K562 (cell line): ENCODE measurements at regions not wholly inside any gene's neighbourhood (a gene's known extent, or its start where the extent isn't known, plus 50 kb on each side); places are given as distances from the start of the nearest gene placed in this dataset.

Experiments
- ATAC-seq: fragments of 200-7000 bp; cut with Tn5 transposase; 3 replicates; pipeline ENCODE4 v1.9.1; 2020; ENCODE audit warnings: moderate library complexity
- BruUV-seq: library from RNA; stranded (reverse); fragments of 400-500 nt; replicated peaks from 2 replicates; lab custom pipeline; 2021; lab: Mats Ljungman, UMichigan
- CTCF ChIA-PET: fragments of 300-600 bp; formaldehyde crosslinking; extraction: SDS; loops from one replicate; lab custom pipeline; 2021; ENCODE audit warnings: low intra/inter-chr PET ratio; lab: Yijun Ruan, JAX
- POLR2A ChIA-PET: fragments of 300-600, 350-650 bp; sonication (Branson Sonifier 250); formaldehyde crosslinking; extraction: SDS; loops from one replicate; lab custom pipeline; 2021; ENCODE audit warnings: antibody characterized with exemption, inconsistent platforms; lab: Yijun Ruan, JAX
- DNase-seq, 4 experiments: peaks; one replicate each; pipeline versions ENCODE4 v3.0.0 to v3.0.0-alpha.2; 2011 to 2018; ENCODE audit warnings: low spot score in 3 of 4, mixed read lengths in 3 of 4; ENCODE audit errors: extremely low read depth in 1 of 4
- FAIRE-seq: peaks from 2 replicates; lab custom pipeline; 2011; peaks lifted over from hg19 to GRCh38; lab: Jason Lieb, UNC
- H2AFZ ChIP-seq: 2 replicates; pipeline ENCODE4 v1.6.0; 2011; ENCODE audit warnings: low read depth, low read length, control low read depth, inconsistent platforms
- H3K27ac ChIP-seq: fragments of 200-600 bp; 3 replicates; pipeline ENCODE4 v1.8.0; 2011; ENCODE audit warnings: low read depth, mild to moderate bottlenecking, control low read depth, inconsistent platforms, low read length, moderate library complexity, mixed read lengths; ENCODE audit errors: extremely low read depth
- H3K27me3 ChIP-seq, 2 experiments: fragments of 300-600 bp in 1 of 2; 2 replicates in 1 of 2; 3 replicates in 1 of 2; pipeline versions ENCODE4 v1.6.0 to v1.8.0; 2011; ENCODE audit warnings: inconsistent platforms in 2 of 2, low read length in 2 of 2, mild to moderate bottlenecking in 1 of 2, mixed read lengths in 1 of 2, moderate library complexity in 1 of 2; ENCODE audit not compliant: control insufficient read depth in 2 of 2, insufficient read depth in 2 of 2
- H3K36me3 ChIP-seq: fragments of 300-600 bp; 3 replicates; pipeline ENCODE4 v1.8.0; 2011; ENCODE audit warnings: mild to moderate bottlenecking, low read length, inconsistent platforms; ENCODE audit not compliant: control insufficient read depth, insufficient read depth
- H3K4me1 ChIP-seq, 2 experiments: fragments of 200-600 bp in 1 of 2; replicated peaks in 1 of 2; 2 replicates in 1 of 2; 3 replicates in 1 of 2; pipeline versions ENCODE4 v1.5.1 to v1.8.0; 2011; ENCODE audit warnings: inconsistent platforms in 2 of 2, low read length in 2 of 2, mild to moderate bottlenecking in 1 of 2, mixed read lengths in 1 of 2, moderate library complexity in 1 of 2; ENCODE audit not compliant: control insufficient read depth in 2 of 2, insufficient read depth in 2 of 2
- H3K4me2 ChIP-seq: 2 replicates; pipeline ENCODE4 v1.6.1; 2011; ENCODE audit warnings: low read length, control low read depth, inconsistent platforms, mixed read lengths; ENCODE audit not compliant: insufficient read depth
- H3K4me3 ChIP-seq: fragments of 200-600 bp; sonication (generic), shearing (Covaris generic); 2 replicates; pipeline ENCODE4 v1.5.1; 2016; ENCODE audit warnings: control low read depth, inconsistent platforms
- H3K79me2 ChIP-seq: fragments of 200-600 bp; 3 replicates; pipeline ENCODE4 v1.8.0; 2011; ENCODE audit warnings: low read length, inconsistent platforms; ENCODE audit not compliant: control insufficient read depth, insufficient read depth
- H3K9ac ChIP-seq, 2 experiments: 2 replicates each; pipeline versions ENCODE4 v1.6.0 to v1.6.1; 2011; ENCODE audit warnings: low read depth in 2 of 2, low read length in 2 of 2, control low read depth in 1 of 2, inconsistent platforms in 1 of 2, mild to moderate bottlenecking in 1 of 2, mixed read lengths in 1 of 2; ENCODE audit not compliant: insufficient read depth in 1 of 2
- H3K9me1 ChIP-seq: one replicate; pipeline ENCODE4 v1.6.0; 2011; ENCODE audit warnings: inconsistent platforms, mild to moderate bottlenecking, low read length, moderate library complexity; ENCODE audit not compliant: control insufficient read depth, insufficient read depth
- H3K9me3 ChIP-seq: replicated peaks from 2 replicates; pipeline ENCODE4 v1.5.1; 2011; ENCODE audit warnings: low read depth, low read length, inconsistent platforms; ENCODE audit not compliant: control insufficient read depth, insufficient read depth
- H4K20me1 ChIP-seq: replicated peaks from 2 replicates; pipeline ENCODE4 v1.6.1; 2011; ENCODE audit warnings: low read length, inconsistent platforms, mixed read lengths; ENCODE audit not compliant: control insufficient read depth, insufficient read depth
- BRCA1 ChIP-seq, 2 experiments: fragments of 450-650 bp in 1 of 2; sonication (generic) in 1 of 2; formaldehyde crosslinking in 1 of 2; IDR thresholded peaks; 2 replicates each; pipeline versions ENCODE4 v1.5.0 to v1.6.1; 2017 to 2020; ENCODE audit warnings: mild to moderate bottlenecking in 1 of 2, missing genetic modification reagents in 1 of 2
- DNMT1 ChIP-seq: fragments of 450-650 bp; IDR thresholded peaks from 2 replicates; pipeline ENCODE4 v1.6.1; 2016; ENCODE audit warnings: antibody characterized with exemption, mild to moderate bottlenecking
- GABPB1 ChIP-seq: sonication (generic); formaldehyde crosslinking; IDR thresholded peaks from 2 replicates; pipeline ENCODE4 v1.8.0; 2022; ENCODE audit warnings: mild to moderate bottlenecking, missing genetic modification reagents
- MXI1 ChIP-seq: IDR thresholded peaks from 2 replicates; pipeline ENCODE4 v1.6.1; 2011; ENCODE audit warnings: low read depth, mild to moderate bottlenecking, improper control_type of control experiment, low read length
- PHB2 ChIP-seq: fragments of 450-650 bp; IDR thresholded peaks from 2 replicates; pipeline ENCODE4 v1.6.1; 2017; ENCODE audit warnings: low read depth
- POLR3A ChIP-seq: IDR thresholded peaks from 2 replicates; pipeline ENCODE4 v1.6.1; 2011; ENCODE audit warnings: borderline replicate concordance, mild to moderate bottlenecking, moderate library complexity; ENCODE audit not compliant: insufficient read length, insufficient read depth; ENCODE audit errors: extremely low read depth
- STAT5A ChIP-seq: IDR thresholded peaks from 2 replicates; pipeline ENCODE4 v1.6.1; 2012; ENCODE audit warnings: low read length, inconsistent platforms, borderline replicate concordance
- THRB ChIP-seq: fragments of 450-650 bp; formaldehyde crosslinking; conservative IDR thresholded peaks from 2 replicates; pipeline ENCODE4 v1.4.0; 2022; ENCODE audit warnings: mild to moderate bottlenecking, missing genetic modification characterization
- WGBS: fragments of 100-300 bp; shearing (Covaris generic); methylation state at CpG from one replicate; pipeline ENCODE4 v1.1.6; 2016; ENCODE audit warnings: low coverage, mixed read lengths; ENCODE audit not compliant: insufficient coverage; ENCODE audit errors: missing lambda C conversion rate; 5-methylcytosine and 5-hydroxymethylcytosine counted together
- in situ Hi-C: fragments of 300-500 bp; cut with MboI; formaldehyde crosslinking; loops from 4 replicates; pipeline ENCODE4 v1.15.0; 2018; ENCODE audit warnings: inconsistent platforms, mixed read lengths
- intact Hi-C: fragments of 100-400 bp; cut with micrococcal nuclease; formaldehyde crosslinking; loops from 2 replicates; pipeline ENCODE4 v1.14.2; 2022
- TF ChIP-seq, protein P1 (sequence below), 3 experiments: fragments of 200-800 bp in 1 of 3; fragments of 250-450 bp in 1 of 3; fragments of 450-650 bp in 1 of 3; sonication (Bioruptor Pico) in 1 of 3; sonication (Bioruptor generic) in 1 of 3; formaldehyde crosslinking in 1 of 3; IDR thresholded peaks; 2 replicates each; pipeline versions ENCODE4 v1.6.1 to v1.8.0; 2016 to 2022; ENCODE audit warnings: mild to moderate bottlenecking in 2 of 3, missing genetic modification characterization in 2 of 3, missing compliant biosample characterization in 1 of 3, moderate library complexity in 1 of 3
- TF ChIP-seq, protein P2 (sequence below): fragments of 250-450 bp; sonication (Bioruptor Pico); IDR thresholded peaks from 2 replicates; pipeline ENCODE4 v1.9.0; 2021; ENCODE audit warnings: mild to moderate bottlenecking

DNA sequence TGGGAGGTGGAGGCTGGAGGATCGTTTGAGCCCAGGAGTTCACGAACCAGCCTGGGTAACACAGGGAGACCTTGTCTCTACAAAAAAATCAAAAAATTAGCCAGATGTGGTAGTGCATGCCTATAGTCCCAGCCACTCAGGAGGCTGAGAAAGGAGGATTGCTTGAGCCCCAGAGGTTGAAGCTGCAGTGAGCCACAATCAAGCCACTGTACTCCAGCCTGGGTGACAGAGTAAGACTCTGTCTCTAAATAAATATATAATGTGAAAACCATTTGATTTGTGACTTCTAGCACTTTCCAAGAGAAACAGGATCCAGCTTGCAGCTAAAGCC lies 459.1 kb downstream of the SOX9 start:
- ChIA-PET POLR2A (no interaction called here), CTCF (no interaction called here)
- Histone ChIP-seq H3K36me3 (no peaks in the 10 kb centered on the region), H3K4me3 (no peak overlapping the region), H3K9ac (no peak overlapping the region), H3K4me1 (no peaks in the 10 kb centered on the region), H2AFZ (no peak overlapping the region), H3K9me3 (no peaks in the 10 kb centered on the region), H3K79me2 (no peaks in the 10 kb centered on the region), H3K4me2 (no peak overlapping the region), H4K20me1 (no peaks in the 10 kb centered on the region), H3K27ac (no peak overlapping the region), H3K27me3 (peaks cover 4 to 32% of the 10 kb centered on the region in 2 experiments; a peak in 4 of 5 replicates), H3K9me1 (no peaks in the 10 kb centered on the region)
- in situ Hi-C loops (no loop called here), intact Hi-C loops (no loop called here)
- no peak for DNase-seq
- ATAC-seq = no peak
- no peak for TF ChIP-seq DNMT1
- no peak for TF ChIP-seq PHB2
- no peak for TF ChIP-seq MXI1
- no TSS peak for BruUV-seq
- FAIRE-seq = no peak
- 0% methylated on average over 2 of the region's 2 CpGs for WGBS

GRCh38 chr17:72580321-72581127 lies 459.7 kb downstream of the SOX9 start:
- POLR2A ChIA-PET = no interaction called here
- no peaks in the 10 kb centered on the region for H3K4me1 ChIP-seq
- TF ChIP-seq GABPB1 (CRISPR knock-in tag) (no peak), THRB (no peak), BRCA1 (IDR thresholded peaks at IDR 0.05) (no peak), BRCA1 (CRISPR knock-in tag; IDR thresholded peaks at IDR 0.05) (no peak), STAT5A (no peak), POLR3A (no peak)
- TF ChIP-seq, protein P1, sequence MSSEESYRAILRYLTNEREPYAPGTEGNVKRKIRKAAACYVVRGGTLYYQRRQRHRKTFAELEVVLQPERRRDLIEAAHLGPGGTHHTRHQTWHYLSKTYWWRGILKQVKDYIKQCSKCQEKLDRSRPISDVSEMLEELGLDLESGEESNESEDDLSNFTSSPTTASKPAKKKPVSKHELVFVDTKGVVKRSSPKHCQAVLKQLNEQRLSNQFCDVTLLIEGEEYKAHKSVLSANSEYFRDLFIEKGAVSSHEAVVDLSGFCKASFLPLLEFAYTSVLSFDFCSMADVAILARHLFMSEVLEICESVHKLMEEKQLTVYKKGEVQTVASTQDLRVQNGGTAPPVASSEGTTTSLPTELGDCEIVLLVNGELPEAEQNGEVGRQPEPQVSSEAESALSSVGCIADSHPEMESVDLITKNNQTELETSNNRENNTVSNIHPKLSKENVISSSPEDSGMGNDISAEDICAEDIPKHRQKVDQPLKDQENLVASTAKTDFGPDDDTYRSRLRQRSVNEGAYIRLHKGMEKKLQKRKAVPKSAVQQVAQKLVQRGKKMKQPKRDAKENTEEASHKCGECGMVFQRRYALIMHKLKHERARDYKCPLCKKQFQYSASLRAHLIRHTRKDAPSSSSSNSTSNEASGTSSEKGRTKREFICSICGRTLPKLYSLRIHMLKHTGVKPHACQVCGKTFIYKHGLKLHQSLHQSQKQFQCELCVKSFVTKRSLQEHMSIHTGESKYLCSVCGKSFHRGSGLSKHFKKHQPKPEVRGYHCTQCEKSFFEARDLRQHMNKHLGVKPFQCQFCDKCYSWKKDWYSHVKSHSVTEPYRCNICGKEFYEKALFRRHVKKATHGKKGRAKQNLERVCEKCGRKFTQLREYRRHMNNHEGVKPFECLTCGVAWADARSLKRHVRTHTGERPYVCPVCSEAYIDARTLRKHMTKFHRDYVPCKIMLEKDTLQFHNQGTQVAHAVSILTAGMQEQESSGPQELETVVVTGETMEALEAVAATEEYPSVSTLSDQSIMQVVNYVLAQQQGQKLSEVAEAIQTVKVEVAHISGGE (CRISPR knock-in tag; IDR thresholded peaks at IDR 0.05) = no peak
- TF ChIP-seq, protein P2, sequence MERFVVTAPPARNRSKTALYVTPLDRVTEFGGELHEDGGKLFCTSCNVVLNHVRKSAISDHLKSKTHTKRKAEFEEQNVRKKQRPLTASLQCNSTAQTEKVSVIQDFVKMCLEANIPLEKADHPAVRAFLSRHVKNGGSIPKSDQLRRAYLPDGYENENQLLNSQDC (CRISPR knock-in tag) = no peak

More at GRCh38 chr17:72580321-72581127, 459.7 kb downstream of the SOX9 start:
- Histone ChIP-seq H4K20me1 (no peaks in the 10 kb centered on the region), H3K36me3 (no peaks in the 10 kb centered on the region), H2AFZ (no peak overlapping the region), H3K9me1 (no peaks in the 10 kb centered on the region), H3K9ac (no peak overlapping the region), H3K9me3 (no peaks in the 10 kb centered on the region), H3K4me2 (no peak overlapping the region), H3K79me2 (no peaks in the 10 kb centered on the region), H3K4me3 (no peak overlapping the region), H3K27me3 (peaks cover 4 to 29% of the 10 kb centered on the region in 2 experiments; a peak in 4 of 5 replicates), H3K27ac (no peak overlapping the region)
- under 1% methylated on average over 11 of the region's 11 CpGs for WGBS
- intact Hi-C loops (no loop called here), in situ Hi-C loops (no loop called here)
- ATAC-seq (no peak), FAIRE-seq (no peak), DNase-seq (no peak)
- CTCF ChIA-PET = no interaction called here
- no TSS peak for BruUV-seq
